ENCODE measurements at regions not wholly inside any gene's neighbourhood (a gene's known extent, or its start where the extent isn't known, plus 50 kb on each side); places are given as distances from the start of the nearest gene placed in this dataset.
"Not testable (repeated sequence)": the region's sequence is repeated elsewhere in the genome, so short reads cannot be mapped to it uniquely, and the experiment has no call there.

DNA sequence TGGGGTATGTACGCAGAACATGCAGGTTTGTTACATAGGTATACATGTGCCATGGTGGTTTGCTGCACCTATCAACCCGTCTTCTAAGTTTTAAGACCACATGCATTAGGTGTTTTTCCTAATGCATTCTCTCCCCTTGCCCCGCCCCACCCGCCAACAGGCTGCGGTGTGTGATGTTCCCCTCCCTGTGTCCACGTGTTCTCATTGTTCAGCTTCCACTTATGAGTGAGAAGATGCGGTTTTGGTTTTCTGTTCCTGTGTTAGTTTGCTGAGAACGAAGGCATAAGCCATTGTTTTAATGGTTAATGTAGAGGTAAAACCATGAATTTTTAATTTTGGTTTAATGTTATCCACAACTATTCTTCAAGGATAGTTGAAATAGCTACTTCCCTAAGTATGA is 346.8 kb upstream of the EPHA6 start:
- H3K27me3 ChIP-seq (ENCODE audit: low read depth), result no peaks in the 10 kb centered on the region
- in situ Hi-C loops (cut with MboI; ENCODE audit: low sequenced_read_pairs), result no loop called here
- DNase-seq (ENCODE audit: low spot score in 2 of 2), result no peak

DNA sequence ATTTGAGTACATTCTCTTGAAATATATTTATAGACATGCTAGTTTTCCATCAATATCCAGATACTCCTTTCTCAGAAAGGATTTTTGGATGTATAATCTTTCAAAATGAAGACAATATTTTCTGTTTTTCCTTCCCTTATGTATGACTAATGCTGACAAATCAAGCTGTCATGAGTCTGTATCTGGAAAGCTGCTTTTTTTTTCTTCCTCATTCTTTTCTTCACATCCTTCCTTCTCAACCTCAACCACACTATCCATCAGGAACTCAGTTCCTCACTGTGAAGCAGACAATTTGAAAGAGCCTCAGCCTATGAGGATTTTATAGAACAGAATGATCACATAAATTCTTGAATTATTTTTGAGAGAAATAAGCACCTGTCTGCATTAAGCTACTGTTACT is 335.9 kb upstream of the EPHA6 start:
- Histone ChIP-seq H3K4me1 (no peaks in the 10 kb centered on the region), H3K9me3 (no peaks in the 10 kb centered on the region), H3K27me3 (ENCODE audit: low read depth) (no peaks in the 10 kb centered on the region), H3K36me3 (replicated peaks) (no peaks in the 10 kb centered on the region), H3K4me3 (no peak overlapping the region)
- in situ Hi-C loops (cut with MboI; ENCODE audit: low sequenced_read_pairs), result no loop called here
- DNase-seq (ENCODE audit: low spot score in 2 of 2), result no peak

More for the DNA sequence above, 346.8 kb upstream of the EPHA6 start:
- no peaks in the 10 kb centered on the region for H3K9me3 ChIP-seq
- H3K4me1 ChIP-seq, result no peaks in the 10 kb centered on the region
- no peaks in the 10 kb centered on the region for H3K36me3 ChIP-seq (replicated peaks)
- no peak overlapping the region for H3K4me3 ChIP-seq

DNA sequence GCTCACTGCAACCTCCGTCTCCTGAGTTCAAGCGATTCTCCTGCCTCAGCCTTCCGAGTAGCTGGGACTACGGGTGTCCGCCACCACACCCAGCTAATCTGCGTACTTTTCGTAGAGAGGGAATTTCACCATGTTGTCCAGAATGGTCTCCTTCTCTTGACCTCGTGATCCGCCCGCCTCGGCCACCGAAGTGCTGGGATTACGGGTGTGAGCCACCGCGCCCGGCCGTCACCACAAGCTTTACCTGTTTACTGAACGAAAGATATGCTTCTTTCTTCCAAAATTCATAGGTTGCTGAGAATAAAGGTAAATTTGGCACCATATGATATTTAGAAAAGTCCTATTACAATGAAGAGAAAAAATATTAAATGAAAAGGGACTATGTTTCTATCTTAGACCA is 333.5 kb upstream of the EPHA6 start:
- Histone ChIP-seq H3K36me3 (replicated peaks) (no peaks in the 10 kb centered on the region), H3K4me3 (no peak overlapping the region), H3K9me3 (no peaks in the 10 kb centered on the region), H3K4me1 (no peaks in the 10 kb centered on the region), H3K27me3 (ENCODE audit: low read depth) (no peaks in the 10 kb centered on the region)
- DNase-seq (ENCODE audit: low spot score in 2 of 2), result no peak
- in situ Hi-C loops (cut with MboI; ENCODE audit: low sequenced_read_pairs), result no loop called here

DNA sequence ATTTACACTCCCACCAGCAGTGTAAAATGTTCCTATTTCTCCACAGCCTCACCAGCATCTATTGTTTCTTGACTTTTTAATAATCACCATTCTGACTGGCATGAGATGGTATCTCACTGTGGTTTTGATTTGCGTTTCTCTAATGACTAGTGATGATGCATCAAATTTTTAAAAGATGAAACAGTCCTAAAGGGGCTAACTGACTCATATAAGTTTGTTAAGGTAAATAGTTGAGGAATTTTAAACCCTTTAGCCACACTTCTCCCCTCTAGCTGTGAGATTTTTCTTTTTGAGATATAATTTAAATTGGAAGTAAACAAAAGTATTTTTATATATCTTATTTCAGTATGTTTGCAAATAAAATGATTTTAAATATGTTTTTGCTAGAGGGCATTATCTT is 331.2 kb upstream of the EPHA6 start:
- H3K4me3 ChIP-seq; DNase-seq (ENCODE audit: low spot score in 2 of 2); H3K36me3 ChIP-seq (replicated peaks); in situ Hi-C loops (cut with MboI; ENCODE audit: low sequenced_read_pairs); H3K27me3 ChIP-seq (ENCODE audit: low read depth); H3K9me3 ChIP-seq; H3K4me1 ChIP-seq: not testable (repeated sequence)

GRCh38 chr3:96483781-96484180 is 330.6 kb upstream of the EPHA6 start:
- no peak for DNase-seq (ENCODE audit: low spot score in 2 of 2)
- Histone ChIP-seq H3K4me3 (no peak overlapping the region), H3K27me3 (ENCODE audit: low read depth) (no peaks in the 10 kb centered on the region), H3K9me3 (no peaks in the 10 kb centered on the region), H3K36me3 (replicated peaks) (no peaks in the 10 kb centered on the region), H3K4me1 (no peaks in the 10 kb centered on the region)
- in situ Hi-C loops (cut with MboI; ENCODE audit: low sequenced_read_pairs), result no loop called here

DNA sequence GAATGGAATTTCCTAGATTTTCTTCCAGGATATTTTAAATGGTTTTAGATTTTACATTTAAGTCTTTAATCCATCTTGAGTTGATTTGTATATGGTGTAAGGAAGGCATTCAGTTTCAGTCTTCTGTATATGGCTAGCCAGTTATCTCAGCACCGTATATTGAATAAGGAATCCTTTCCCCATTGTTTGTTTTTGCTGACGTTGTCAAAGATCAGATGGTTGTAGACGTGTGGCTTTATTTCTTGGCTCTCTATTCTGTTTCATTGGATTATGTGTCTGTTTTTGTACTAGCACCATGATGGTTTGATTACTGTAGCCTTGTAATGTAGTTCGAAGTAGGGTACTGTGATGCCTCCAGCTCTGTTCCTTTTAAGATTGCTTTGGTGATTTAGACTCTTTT is 325.7 kb upstream of the EPHA6 start:
- H3K4me1 ChIP-seq, result no peaks in the 10 kb centered on the region
- no peaks in the 10 kb centered on the region for H3K27me3 ChIP-seq (ENCODE audit: low read depth)
- in situ Hi-C loops (cut with MboI; ENCODE audit: low sequenced_read_pairs), result no loop called here
- H3K36me3 ChIP-seq (replicated peaks), result no peaks in the 10 kb centered on the region
- no peak overlapping the region for H3K4me3 ChIP-seq
- DNase-seq (ENCODE audit: low spot score in 2 of 2), result no peak
- no peaks in the 10 kb centered on the region for H3K9me3 ChIP-seq

DNA sequence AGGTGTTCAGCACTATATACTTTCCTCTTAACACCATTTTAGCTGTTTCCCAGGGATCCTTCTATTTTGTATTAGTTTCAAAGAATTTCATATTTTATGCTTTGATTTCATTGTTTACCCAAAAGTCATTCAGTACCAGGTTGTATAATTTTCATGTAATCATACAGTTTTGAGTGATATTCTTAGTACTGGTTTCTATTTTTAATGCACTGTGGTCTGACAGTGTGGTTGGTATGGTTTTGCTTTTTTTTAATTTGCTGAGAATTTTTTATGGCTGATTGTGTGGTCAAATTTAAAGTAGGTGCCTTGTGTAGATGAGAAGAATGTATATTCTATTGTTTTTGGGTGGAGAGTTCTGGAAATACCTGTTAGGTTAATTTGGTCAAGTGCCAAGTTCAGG is 323.4 kb upstream of the EPHA6 start:
- no peaks in the 10 kb centered on the region for H3K9me3 ChIP-seq
- in situ Hi-C loops (cut with MboI; ENCODE audit: low sequenced_read_pairs), result no loop called here
- H3K4me1 ChIP-seq, result no peaks in the 10 kb centered on the region
- no peak overlapping the region for H3K4me3 ChIP-seq
- H3K36me3 ChIP-seq (replicated peaks), result no peaks in the 10 kb centered on the region
- H3K27me3 ChIP-seq (ENCODE audit: low read depth), result no peaks in the 10 kb centered on the region
- DNase-seq (ENCODE audit: low spot score in 2 of 2), result no peak

GRCh38 chr3:96491868-96492267 is 322.5 kb upstream of the EPHA6 start:
- Histone ChIP-seq H3K9me3 (no peaks in the 10 kb centered on the region), H3K4me1 (no peaks in the 10 kb centered on the region), H3K27me3 (ENCODE audit: low read depth) (no peaks in the 10 kb centered on the region), H3K36me3 (replicated peaks) (no peaks in the 10 kb centered on the region), H3K4me3 (no peak overlapping the region)
- DNase-seq (ENCODE audit: low spot score in 2 of 2), result no peak
- in situ Hi-C loops (cut with MboI; ENCODE audit: low sequenced_read_pairs), result no loop called here

- in situ Hi-C loops (cut with MboI; ENCODE audit: low sequenced_read_pairs), result no loop called here
Measured at GRCh38 chr3:96510334-96510733, 304.1 kb upstream of the EPHA6 start.

DNA sequence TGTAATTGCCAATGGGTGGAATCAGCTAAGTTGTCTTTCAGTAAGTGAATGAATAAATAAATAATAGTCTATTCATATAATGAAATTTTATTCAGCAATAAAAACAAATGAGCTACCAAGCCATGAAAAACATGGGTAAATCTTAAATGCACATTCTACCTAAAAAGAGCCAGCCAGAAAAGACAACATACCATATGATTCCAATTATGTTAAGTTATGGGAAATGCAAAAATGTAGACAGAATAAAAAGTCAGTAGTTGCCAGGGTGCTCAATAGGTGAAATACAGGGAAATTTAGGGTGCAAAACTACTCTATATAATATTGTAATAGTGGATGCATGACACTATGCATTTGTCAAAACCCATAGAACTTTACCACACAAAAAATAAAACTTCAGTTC is 277.2 kb upstream of the EPHA6 start:
- in situ Hi-C loops (cut with MboI; ENCODE audit: low sequenced_read_pairs), result no loop called here

More at GRCh38 chr3:96510334-96510733, 304.1 kb upstream of the EPHA6 start:
- H3K4me1 ChIP-seq, result no peaks in the 10 kb centered on the region
- H3K4me3 ChIP-seq, result no peak overlapping the region
- no peaks in the 10 kb centered on the region for H3K9me3 ChIP-seq
- H3K36me3 ChIP-seq (replicated peaks), result no peaks in the 10 kb centered on the region
- no peak for DNase-seq (ENCODE audit: low spot score in 2 of 2)
- H3K27me3 ChIP-seq (ENCODE audit: low read depth), result no peaks in the 10 kb centered on the region

GRCh38 chr3:96538186-96538585 is 276.2 kb upstream of the EPHA6 start:
- no peaks in the 10 kb centered on the region for H3K4me1 ChIP-seq
- H3K36me3 ChIP-seq (replicated peaks), result no peaks in the 10 kb centered on the region
- no peaks in the 10 kb centered on the region for H3K9me3 ChIP-seq
- H3K27me3 ChIP-seq (ENCODE audit: low read depth), result no peaks in the 10 kb centered on the region
- no peak overlapping the region for H3K4me3 ChIP-seq
- in situ Hi-C loops (cut with MboI; ENCODE audit: low sequenced_read_pairs), result no loop called here
- no peak for DNase-seq (ENCODE audit: low spot score in 2 of 2)

More for the DNA sequence above, 277.2 kb upstream of the EPHA6 start:
- H3K4me1 ChIP-seq, result no peaks in the 10 kb centered on the region
- H3K4me3 ChIP-seq, result no peak overlapping the region
- H3K9me3 ChIP-seq, result no peaks in the 10 kb centered on the region
- no peaks in the 10 kb centered on the region for H3K27me3 ChIP-seq (ENCODE audit: low read depth)
- H3K36me3 ChIP-seq (replicated peaks), result no peaks in the 10 kb centered on the region
- DNase-seq (ENCODE audit: low spot score in 2 of 2), result no peak

GRCh38 chr3:96548073-96548472 is 266.3 kb upstream of the EPHA6 start:
- no peak for DNase-seq (ENCODE audit: low spot score in 2 of 2)
- Histone ChIP-seq H3K9me3 (no peaks in the 10 kb centered on the region), H3K27me3 (ENCODE audit: low read depth) (no peaks in the 10 kb centered on the region), H3K4me1 (no peaks in the 10 kb centered on the region), H3K36me3 (replicated peaks) (no peaks in the 10 kb centered on the region), H3K4me3 (no peak overlapping the region)
- in situ Hi-C loops (cut with MboI; ENCODE audit: low sequenced_read_pairs), result no loop called here

DNA sequence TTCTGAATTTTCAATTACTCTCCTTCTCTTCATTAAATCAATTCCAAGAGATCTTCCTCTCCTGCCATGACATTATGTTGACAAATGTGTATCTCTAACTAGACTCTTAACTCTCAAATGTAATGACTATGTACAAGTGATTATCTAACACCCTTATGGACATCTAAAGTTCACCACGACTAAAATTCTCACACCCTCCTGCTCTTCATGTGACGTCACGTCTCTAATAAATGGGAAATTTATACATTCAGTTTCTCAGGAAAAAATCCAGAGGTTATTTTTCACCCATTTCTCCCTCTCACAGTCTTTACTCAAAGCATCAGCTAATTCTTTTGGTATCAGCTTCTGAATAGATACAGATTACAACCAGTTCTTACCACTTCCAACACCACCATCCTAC is 237.5 kb upstream of the EPHA6 start:
- H3K4me1 ChIP-seq, result no peaks in the 10 kb centered on the region
- H3K4me3 ChIP-seq, result no peak overlapping the region
- H3K9me3 ChIP-seq, result no peaks in the 10 kb centered on the region
- H3K36me3 ChIP-seq (replicated peaks), result no peaks in the 10 kb centered on the region
- H3K27me3 ChIP-seq (ENCODE audit: low read depth), result no peaks in the 10 kb centered on the region
- in situ Hi-C loops (cut with MboI; ENCODE audit: low sequenced_read_pairs), result no loop called here
- no peak for DNase-seq (ENCODE audit: low spot score in 2 of 2)

DNA sequence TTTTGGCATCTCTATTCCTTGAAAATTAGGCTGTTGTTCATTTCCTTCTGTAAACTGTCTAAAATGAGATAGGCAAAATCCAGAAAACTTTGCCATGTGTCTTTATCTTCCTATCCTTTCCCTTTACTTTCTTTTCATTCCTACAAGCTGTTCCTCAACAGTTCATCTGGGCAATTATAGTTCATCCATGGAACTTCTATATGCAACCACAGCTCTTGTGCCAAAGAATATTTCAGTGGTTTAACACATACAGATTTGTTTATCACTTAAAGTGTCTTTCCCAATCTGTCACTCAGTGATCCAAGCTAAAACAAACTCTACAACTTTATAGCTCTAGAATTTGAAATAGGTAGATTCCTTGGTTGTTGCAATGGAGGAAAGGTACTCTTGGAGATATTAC is 230.3 kb upstream of the EPHA6 start:
- no peak for DNase-seq (ENCODE audit: low spot score in 2 of 2)
- no peaks in the 10 kb centered on the region for H3K4me1 ChIP-seq
- H3K27me3 ChIP-seq (ENCODE audit: low read depth), result no peaks in the 10 kb centered on the region
- no peaks in the 10 kb centered on the region for H3K9me3 ChIP-seq
- no peaks in the 10 kb centered on the region for H3K36me3 ChIP-seq (replicated peaks)
- no peak overlapping the region for H3K4me3 ChIP-seq
- in situ Hi-C loops (cut with MboI; ENCODE audit: low sequenced_read_pairs), result no loop called here

- H3K36me3 ChIP-seq (replicated peaks); H3K4me3 ChIP-seq; H3K4me1 ChIP-seq; in situ Hi-C loops (cut with MboI; ENCODE audit: low sequenced_read_pairs); DNase-seq (ENCODE audit: low spot score in 2 of 2); H3K9me3 ChIP-seq; H3K27me3 ChIP-seq (ENCODE audit: low read depth): not testable (repeated sequence)
Measured at GRCh38 chr3:96606865-96607264, 207.5 kb upstream of the EPHA6 start.
